Endothelial cell (in vitro differentiated cells): ENCODE measurements at regions not wholly inside any gene's neighbourhood (a gene's known extent, or its start where the extent isn't known, plus 50 kb on each side); places are given as distances from the start of the nearest gene placed in this dataset.

Experiments
- DNase-seq: peaks from one replicate; pipeline ENCODE4 v3.0.0; 2021; ENCODE audit warnings: low spot score
- H3K27ac Mint-ChIP-seq: one replicate; pipeline ENCODE4 v1.8.0; 2021; ENCODE audit warnings: mixed read lengths, inconsistent platforms; ENCODE audit not compliant: unreplicated experiment
- H3K27me3 Mint-ChIP-seq: one replicate; pipeline ENCODE4 v1.8.0; 2021; ENCODE audit warnings: mild to moderate bottlenecking, moderate library complexity, mixed read lengths, inconsistent platforms; ENCODE audit not compliant: unreplicated experiment
- H3K36me3 Mint-ChIP-seq: one replicate; pipeline ENCODE4 v1.8.0; 2021; ENCODE audit warnings: mild to moderate bottlenecking, low read depth, mixed read lengths, inconsistent platforms; ENCODE audit not compliant: unreplicated experiment
- H3K4me1 Mint-ChIP-seq: one replicate; pipeline ENCODE4 v1.8.0; 2021; ENCODE audit warnings: mild to moderate bottlenecking, mixed read lengths, inconsistent platforms; ENCODE audit not compliant: unreplicated experiment
- H3K4me3 Mint-ChIP-seq: one replicate; pipeline ENCODE4 v1.8.0; 2021; ENCODE audit warnings: mild to moderate bottlenecking, mixed read lengths, inconsistent platforms; ENCODE audit not compliant: unreplicated experiment
- H3K9me3 Mint-ChIP-seq: one replicate; pipeline ENCODE4 v1.8.0; 2021; ENCODE audit warnings: mixed read lengths, inconsistent platforms; ENCODE audit not compliant: unreplicated experiment
- CTCF ChIP-seq: fragments of 200-600 bp; sonication (generic); IDR thresholded peaks from one replicate; pipeline ENCODE4 v1.5.0; 2021; ENCODE audit warnings: antibody characterized with exemption; ENCODE audit not compliant: unreplicated experiment

GRCh38 chr5:57724836-57725235, 242.2 kb upstream of the ACTBL2 start:
- no peaks in the 10 kb centered on the region for H3K4me1 Mint-ChIP-seq
- H3K4me3 Mint-ChIP-seq: no peak overlapping the region
- H3K27ac Mint-ChIP-seq: no peak overlapping the region
- no peaks in the 10 kb centered on the region for H3K36me3 Mint-ChIP-seq
- TF ChIP-seq CTCF: no peak
- no peaks in the 10 kb centered on the region for H3K27me3 Mint-ChIP-seq
- H3K9me3 Mint-ChIP-seq: no peaks in the 10 kb centered on the region
- no peak for DNase-seq

DNA sequence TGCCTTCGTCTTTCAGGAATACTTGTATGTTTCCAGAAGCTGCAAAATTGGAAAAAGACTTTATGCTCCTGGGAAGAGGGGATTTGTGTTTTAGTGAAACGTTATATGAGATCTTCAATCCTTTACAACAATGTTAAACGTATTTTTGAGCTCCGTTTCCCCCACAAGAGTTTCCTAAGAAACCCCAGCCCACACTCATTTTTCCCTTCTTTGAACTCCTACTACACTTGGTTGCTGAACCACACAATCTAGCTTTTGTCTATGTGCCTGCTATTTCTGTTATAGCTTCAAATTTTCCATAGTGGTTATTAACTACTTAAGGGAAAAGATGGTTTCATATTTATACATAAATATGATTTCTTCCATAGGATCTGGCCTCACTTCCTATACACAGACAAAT, 238.6 kb upstream of the ACTBL2 start:
- no peaks in the 10 kb centered on the region for H3K27me3 Mint-ChIP-seq
- peaks cover 5% of the 10 kb centered on the region for H3K4me1 Mint-ChIP-seq
- no peak overlapping the region for H3K27ac Mint-ChIP-seq
- no peak for TF ChIP-seq CTCF
- no peak for DNase-seq
- H3K9me3 Mint-ChIP-seq: no peaks in the 10 kb centered on the region
- no peaks in the 10 kb centered on the region for H3K36me3 Mint-ChIP-seq
- no peak overlapping the region for H3K4me3 Mint-ChIP-seq

DNA sequence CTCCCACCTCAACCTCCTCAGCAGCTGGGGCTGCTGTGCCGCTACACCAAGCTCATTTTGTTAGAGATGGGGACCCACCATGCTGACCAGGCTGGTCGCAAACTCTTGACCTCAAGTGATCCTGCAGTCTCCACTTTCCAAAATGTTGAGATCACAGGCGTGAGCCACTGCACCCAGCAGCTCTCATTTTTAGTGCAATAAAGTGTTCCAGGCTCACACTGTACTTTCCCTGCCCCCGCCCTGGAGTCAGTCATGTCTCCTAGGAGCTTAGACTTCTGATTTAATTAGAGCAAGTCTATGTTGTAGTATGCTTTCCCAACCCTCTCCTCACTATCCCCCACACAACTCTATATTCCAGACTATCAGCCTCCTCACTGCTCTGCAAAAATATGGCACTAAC, 238.0 kb upstream of the ACTBL2 start:
- Mint-ChIP-seq H3K27ac (no peak overlapping the region), H3K9me3 (no peaks in the 10 kb centered on the region), H3K4me3 (no peak overlapping the region), H3K36me3 (no peaks in the 10 kb centered on the region), H3K4me1 (peaks cover 5% of the 10 kb centered on the region), H3K27me3 (no peaks in the 10 kb centered on the region)
- DNase-seq: no peak
- TF ChIP-seq CTCF: no peak

GRCh38 chr5:57719216-57719615, 236.6 kb upstream of the ACTBL2 start:
- Mint-ChIP-seq H3K27ac (peak overlapping the region; percentile 26), H3K36me3 (no peaks in the 10 kb centered on the region), H3K4me3 (no peak overlapping the region), H3K9me3 (no peaks in the 10 kb centered on the region), H3K4me1 (peaks cover 5% of the 10 kb centered on the region), H3K27me3 (no peaks in the 10 kb centered on the region)
- no peak for DNase-seq
- no peak for TF ChIP-seq CTCF

- H3K9me3 Mint-ChIP-seq: no peaks in the 10 kb centered on the region
- H3K4me3 Mint-ChIP-seq: no peak overlapping the region
- peaks cover 5% of the 10 kb centered on the region for H3K4me1 Mint-ChIP-seq
- H3K36me3 Mint-ChIP-seq: no peaks in the 10 kb centered on the region
- no peak for TF ChIP-seq CTCF
- H3K27ac Mint-ChIP-seq: no peak overlapping the region
- no peaks in the 10 kb centered on the region for H3K27me3 Mint-ChIP-seq
- no peak for DNase-seq
Observed at GRCh38 chr5:57718155-57718554, 235.5 kb upstream of the ACTBL2 start.
